Left renal pelvis (tissue), 4 donors: ENCODE measurements at regions not wholly inside any gene's neighbourhood (a gene's known extent, or its start where the extent isn't known, plus 50 kb on each side); places are given as distances from the start of the nearest gene placed in this dataset.
"Not testable (repeated sequence)": the region's sequence is repeated elsewhere in the genome, so short reads cannot be mapped to it uniquely, and the experiment has no call there.

ENCODE experiments used
- DNase-seq, 4 donors: peaks; one replicate each; pipeline ENCODE4 v3.0.0-alpha.2; 2013; ENCODE audit warnings: low read depth in 4 of 4, low spot score in 3 of 4

- no peak for DNase-seq
Measured at GRCh38 chr7:15838265-15838664, 151.8 kb upstream of the MEOX2 start.

GRCh38 chr7:15837306-15837950 lies 150.9 kb upstream of the MEOX2 start:
- no peak for DNase-seq

- DNase-seq, result no peak
Measured at GRCh38 chr7:15836651-15837050, 150.2 kb upstream of the MEOX2 start.

GRCh38 chr7:15836041-15836440 lies 149.6 kb upstream of the MEOX2 start:
- no peak for DNase-seq

- no peak for DNase-seq
Measured at GRCh38 chr7:15834446-15834845, 148.0 kb upstream of the MEOX2 start.

- peak in 1 of 4 donors; percentile 3 for DNase-seq
Measured at GRCh38 chr7:15832996-15833395, 146.5 kb upstream of the MEOX2 start.

- no peak for DNase-seq
Measured at GRCh38 chr7:15831606-15832005, 145.1 kb upstream of the MEOX2 start.

GRCh38 chr7:15829691-15830090 lies 143.2 kb upstream of the MEOX2 start:
- no peak for DNase-seq

GRCh38 chr7:15828881-15829280 lies 142.4 kb upstream of the MEOX2 start:
- no peak for DNase-seq

- DNase-seq, result no peak
Measured at GRCh38 chr7:15821484-15822427, 135.3 kb upstream of the MEOX2 start.

GRCh38 chr7:15820319-15820718 lies 133.8 kb upstream of the MEOX2 start:
- no peak for DNase-seq

GRCh38 chr7:15816835-15817426 lies 130.4 kb upstream of the MEOX2 start:
- no peak for DNase-seq

- DNase-seq, result no peak
Measured at GRCh38 chr7:15813448-15813847, 127.0 kb upstream of the MEOX2 start.

GRCh38 chr7:15810383-15810782 lies 123.9 kb upstream of the MEOX2 start:
- not testable (repeated sequence) for DNase-seq

- DNase-seq, result not testable (repeated sequence)
Measured at GRCh38 chr7:15809936-15810335, 123.5 kb upstream of the MEOX2 start.

GRCh38 chr7:15805891-15806290 lies 119.4 kb upstream of the MEOX2 start:
- DNase-seq, result no peak

GRCh38 chr7:15802425-15802824 lies 115.9 kb upstream of the MEOX2 start:
- DNase-seq, result no peak

- DNase-seq, result no peak
Measured at GRCh38 chr7:15801551-15801950, 115.1 kb upstream of the MEOX2 start.

GRCh38 chr7:15801041-15801440 lies 114.6 kb upstream of the MEOX2 start:
- no peak for DNase-seq

GRCh38 chr7:15798081-15798480 lies 111.6 kb upstream of the MEOX2 start:
- no peak for DNase-seq

- no peak for DNase-seq
Measured at GRCh38 chr7:15795393-15795792, 108.9 kb upstream of the MEOX2 start.

- DNase-seq, result no peak
Measured at GRCh38 chr7:15794801-15795200, 108.3 kb upstream of the MEOX2 start.
